ENCODE measurements at regions not wholly inside any gene's neighbourhood (a gene's known extent, or its start where the extent isn't known, plus 50 kb on each side); places are given as distances from the start of the nearest gene placed in this dataset.
A peak's percentile ranks its signal among the peaks of the same experiment; 100 is the strongest.

DNA sequence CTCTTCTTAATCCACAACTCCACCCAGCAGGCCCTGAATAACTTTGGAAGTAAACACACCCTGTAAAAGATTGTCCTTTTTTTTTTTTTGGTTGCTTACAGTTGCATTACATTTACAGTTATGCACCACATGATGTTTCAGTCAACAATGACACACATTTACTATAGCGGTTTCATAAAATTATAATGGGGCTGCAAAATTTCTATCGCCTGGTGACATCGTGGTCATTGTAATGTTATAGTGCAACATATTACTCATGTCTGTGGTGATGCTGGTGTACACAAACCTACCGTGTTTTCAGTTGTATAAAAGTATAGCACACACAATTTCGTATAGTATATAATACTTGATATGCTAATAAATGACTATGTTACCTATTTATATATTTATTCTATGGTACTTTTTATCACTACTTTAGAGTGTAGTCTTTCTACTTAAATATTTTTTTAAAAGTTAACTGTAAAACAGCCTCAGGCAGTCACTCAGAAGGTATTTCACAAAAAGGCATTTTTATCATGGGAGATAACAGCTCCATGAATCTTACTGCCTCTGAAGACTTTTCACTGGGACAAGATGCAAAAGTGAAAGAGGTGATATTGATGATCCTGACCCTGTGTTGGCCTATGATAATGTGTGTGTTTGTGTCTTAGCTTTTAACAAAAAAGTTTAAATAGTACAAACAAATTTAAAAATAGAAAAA, 695.4 kb upstream of the CDH18 start:
- DNase-seq (ENCODE audit: low read depth) (no peak), FAIRE-seq (no peak)
- no peaks in the 10 kb centered on the region for H4K20me1 ChIP-seq (ENCODE audit: insufficient read depth, low read length)
- no peak overlapping the region for H3K4me3 Mint-ChIP-seq (ENCODE audit: unreplicated experiment)
- peaks cover 8% of the 10 kb centered on the region for H3K4me1 ChIP-seq (ENCODE audit: insufficient read depth, low read length)
- no peak overlapping the region for H3K27ac Mint-ChIP-seq (ENCODE audit: unreplicated experiment)
- no peaks in the 10 kb centered on the region for H3K9me3 ChIP-seq (ENCODE audit: insufficient read depth, low read depth, low read length)
- H3K4me1 Mint-ChIP-seq (ENCODE audit: low read depth, unreplicated experiment): peaks cover 13% of the 10 kb centered on the region
- H3K27ac ChIP-seq (ENCODE audit: low read depth, low read length): no peak overlapping the region
- no peaks in the 10 kb centered on the region for H3K36me3 Mint-ChIP-seq (ENCODE audit: low read depth, unreplicated experiment)
- H3K79me2 ChIP-seq (ENCODE audit: insufficient read depth, low read length): no peaks in the 10 kb centered on the region
- no peak overlapping the region for H3K9ac ChIP-seq (ENCODE audit: low read length)
- H3K36me3 ChIP-seq (ENCODE audit: insufficient read depth, low read length): no peaks in the 10 kb centered on the region
- TF ChIP-seq, protein P1, sequence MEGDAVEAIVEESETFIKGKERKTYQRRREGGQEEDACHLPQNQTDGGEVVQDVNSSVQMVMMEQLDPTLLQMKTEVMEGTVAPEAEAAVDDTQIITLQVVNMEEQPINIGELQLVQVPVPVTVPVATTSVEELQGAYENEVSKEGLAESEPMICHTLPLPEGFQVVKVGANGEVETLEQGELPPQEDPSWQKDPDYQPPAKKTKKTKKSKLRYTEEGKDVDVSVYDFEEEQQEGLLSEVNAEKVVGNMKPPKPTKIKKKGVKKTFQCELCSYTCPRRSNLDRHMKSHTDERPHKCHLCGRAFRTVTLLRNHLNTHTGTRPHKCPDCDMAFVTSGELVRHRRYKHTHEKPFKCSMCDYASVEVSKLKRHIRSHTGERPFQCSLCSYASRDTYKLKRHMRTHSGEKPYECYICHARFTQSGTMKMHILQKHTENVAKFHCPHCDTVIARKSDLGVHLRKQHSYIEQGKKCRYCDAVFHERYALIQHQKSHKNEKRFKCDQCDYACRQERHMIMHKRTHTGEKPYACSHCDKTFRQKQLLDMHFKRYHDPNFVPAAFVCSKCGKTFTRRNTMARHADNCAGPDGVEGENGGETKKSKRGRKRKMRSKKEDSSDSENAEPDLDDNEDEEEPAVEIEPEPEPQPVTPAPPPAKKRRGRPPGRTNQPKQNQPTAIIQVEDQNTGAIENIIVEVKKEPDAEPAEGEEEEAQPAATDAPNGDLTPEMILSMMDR (IDR thresholded peaks at IDR 0.05; ENCODE audit: insufficient read depth, low read depth, low read length): no peak
- no peak for TF ChIP-seq EZH2 (IDR thresholded peaks at IDR 0.05; ENCODE audit: insufficient read depth, low read length)
- no peaks in the 10 kb centered on the region for H3K27me3 ChIP-seq (ENCODE audit: insufficient read depth, low read length)
- no peak overlapping the region for H2AFZ ChIP-seq (ENCODE audit: low read depth, low read length)
- H3K9me3 Mint-ChIP-seq (ENCODE audit: unreplicated experiment): no peaks in the 10 kb centered on the region
- no peak overlapping the region for H3K4me2 ChIP-seq (ENCODE audit: low read length)
- no peak overlapping the region for H3K4me3 ChIP-seq (ENCODE audit: insufficient read depth, low read depth, low read length)
- no peaks in the 10 kb centered on the region for H3K27me3 Mint-ChIP-seq (ENCODE audit: low read depth, unreplicated experiment)

DNA sequence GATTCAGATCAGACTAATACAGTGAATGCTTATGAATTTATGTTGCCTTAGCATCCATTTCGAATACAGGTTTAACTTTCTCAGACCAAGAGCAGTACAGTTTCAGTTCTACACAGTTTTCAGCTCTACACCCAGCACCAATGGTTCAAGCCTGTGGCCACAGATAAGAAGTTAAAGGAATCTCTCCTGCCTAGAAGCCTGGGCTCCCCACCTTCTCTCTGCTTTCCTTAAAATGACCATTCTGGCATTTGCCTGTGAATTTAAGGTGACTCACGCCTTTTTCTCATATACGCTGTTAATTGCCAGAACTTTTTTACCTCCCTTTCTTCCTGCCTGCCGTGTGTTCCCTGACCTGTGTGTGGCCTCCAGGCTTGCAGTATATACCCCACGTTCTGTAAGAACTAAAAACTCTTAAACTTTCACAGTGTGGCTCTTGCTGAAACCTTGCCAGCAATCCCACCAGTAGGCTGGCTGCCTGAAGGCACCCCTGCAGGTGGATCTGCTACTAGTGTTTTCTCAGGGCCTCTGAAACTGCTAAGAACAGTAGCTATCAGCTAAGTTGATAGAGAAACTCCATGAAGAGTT, 692.8 kb upstream of the CDH18 start:
- H3K9me3 ChIP-seq (ENCODE audit: insufficient read depth, low read depth, low read length): no peaks in the 10 kb centered on the region
- no peaks in the 10 kb centered on the region for H3K27me3 ChIP-seq (ENCODE audit: insufficient read depth, low read length)
- DNase-seq (ENCODE audit: low read depth) (peak; percentile 22), FAIRE-seq (no peak)
- H2AFZ ChIP-seq (ENCODE audit: low read depth, low read length): no peak overlapping the region
- Mint-ChIP-seq H3K4me3 (ENCODE audit: unreplicated experiment) (no peak overlapping the region), H3K27me3 (ENCODE audit: low read depth, unreplicated experiment) (no peaks in the 10 kb centered on the region), H3K27ac (ENCODE audit: unreplicated experiment) (peak overlapping the region; percentile 48), H3K4me1 (ENCODE audit: low read depth, unreplicated experiment) (peaks cover 13% of the 10 kb centered on the region), H3K9me3 (ENCODE audit: unreplicated experiment) (no peaks in the 10 kb centered on the region), H3K36me3 (ENCODE audit: low read depth, unreplicated experiment) (no peaks in the 10 kb centered on the region)
- no peak overlapping the region for H3K4me2 ChIP-seq (ENCODE audit: low read length)
- no peak for TF ChIP-seq EZH2 (IDR thresholded peaks at IDR 0.05; ENCODE audit: insufficient read depth, low read length)
- TF ChIP-seq, protein P1 (IDR thresholded peaks at IDR 0.05; ENCODE audit: insufficient read depth, low read depth, low read length): no peak
- no peak overlapping the region for H3K4me3 ChIP-seq (ENCODE audit: insufficient read depth, low read depth, low read length)
- peaks cover 8% of the 10 kb centered on the region for H3K4me1 ChIP-seq (ENCODE audit: insufficient read depth, low read length)
- H3K36me3 ChIP-seq (ENCODE audit: insufficient read depth, low read length): no peaks in the 10 kb centered on the region
- H3K79me2 ChIP-seq (ENCODE audit: insufficient read depth, low read length): no peaks in the 10 kb centered on the region
- no peaks in the 10 kb centered on the region for H4K20me1 ChIP-seq (ENCODE audit: insufficient read depth, low read length)
- no peak overlapping the region for H3K27ac ChIP-seq (ENCODE audit: low read depth, low read length)
- no peak overlapping the region for H3K9ac ChIP-seq (ENCODE audit: low read length)

DNA sequence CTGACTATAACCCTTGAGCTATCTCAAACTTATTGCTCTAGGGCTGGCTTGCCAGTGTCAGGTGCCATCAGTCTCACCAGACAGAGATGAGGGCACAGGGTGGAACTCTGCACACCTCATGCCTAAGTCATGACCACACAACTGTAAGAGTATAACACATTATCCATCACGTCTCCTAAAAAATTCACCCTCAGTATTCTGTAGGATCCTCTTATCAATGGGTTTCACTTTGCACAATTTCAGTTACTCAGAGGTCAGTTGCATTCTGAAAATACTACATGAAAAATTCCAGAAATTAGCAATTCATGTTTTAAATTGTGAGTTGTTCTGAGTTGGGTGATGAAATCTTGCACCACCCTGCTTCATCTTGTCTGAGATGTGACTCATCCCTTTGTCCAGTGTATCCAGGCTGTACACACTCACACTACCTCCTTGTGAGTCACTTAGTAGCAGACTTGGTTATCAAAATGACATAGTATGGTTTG, 690.9 kb upstream of the CDH18 start:
- Mint-ChIP-seq H3K36me3 (ENCODE audit: low read depth, unreplicated experiment) (no peaks in the 10 kb centered on the region), H3K4me1 (ENCODE audit: low read depth, unreplicated experiment) (peaks cover 13% of the 10 kb centered on the region), H3K4me3 (ENCODE audit: unreplicated experiment) (no peak overlapping the region), H3K27ac (ENCODE audit: unreplicated experiment) (peak overlapping the region; percentile 100), H3K27me3 (ENCODE audit: low read depth, unreplicated experiment) (no peaks in the 10 kb centered on the region), H3K9me3 (ENCODE audit: unreplicated experiment) (no peaks in the 10 kb centered on the region)
- Histone ChIP-seq H4K20me1 (ENCODE audit: insufficient read depth, low read length) (no peaks in the 10 kb centered on the region), H3K4me1 (ENCODE audit: insufficient read depth, low read length) (peaks cover 8% of the 10 kb centered on the region), H2AFZ (ENCODE audit: low read depth, low read length) (no peak overlapping the region), H3K79me2 (ENCODE audit: insufficient read depth, low read length) (no peaks in the 10 kb centered on the region), H3K9ac (ENCODE audit: low read length) (no peak overlapping the region), H3K4me3 (ENCODE audit: insufficient read depth, low read depth, low read length) (no peak overlapping the region), H3K36me3 (ENCODE audit: insufficient read depth, low read length) (no peaks in the 10 kb centered on the region), H3K9me3 (ENCODE audit: insufficient read depth, low read depth, low read length) (no peaks in the 10 kb centered on the region), H3K27me3 (ENCODE audit: insufficient read depth, low read length) (no peaks in the 10 kb centered on the region), H3K27ac (ENCODE audit: low read depth, low read length) (peak overlapping the region; percentile 42), H3K4me2 (ENCODE audit: low read length) (peak overlapping the region; percentile 53)
- FAIRE-seq: no peak
- peak; percentile 95 for DNase-seq (ENCODE audit: low read depth)
- no peak for TF ChIP-seq EZH2 (IDR thresholded peaks at IDR 0.05; ENCODE audit: insufficient read depth, low read length)
- TF ChIP-seq, protein P1 (IDR thresholded peaks at IDR 0.05; ENCODE audit: insufficient read depth, low read depth, low read length): no peak
